A549 (cell line): ENCODE measurements at regions not wholly inside any gene's neighbourhood (a gene's known extent, or its start where the extent isn't known, plus 50 kb on each side); places are given as distances from the start of the nearest gene placed in this dataset.

ENCODE experiments used
- ATAC-seq, 2 experiments: fragments of 200-7000 bp in 1 of 2; fragments of >200 bp in 1 of 2; cut with Nextera tagmentation in 1 of 2; cut with Tn5 transposase in 1 of 2; 3 replicates each; pipeline versions ENCODE4 v1.8.0 to v1.9.1; 2018 to 2020; ENCODE audit warnings: mild to moderate bottlenecking in 1 of 2, moderate library complexity in 1 of 2
- CTCF ChIA-PET: fragments of 300-600 bp; sonication (Branson Sonifier 250); formaldehyde crosslinking; extraction: SDS; loops from one replicate; lab custom pipeline; 2021; ENCODE audit warnings: antibody characterized with exemption, inconsistent platforms; lab: Yijun Ruan, JAX
- POLR2A ChIA-PET: fragments of 350-600 bp; formaldehyde crosslinking; extraction: SDS; loops from one replicate; lab custom pipeline; 2021; ENCODE audit warnings: antibody characterized with exemption, inconsistent platforms; lab: Yijun Ruan, JAX
- DNase-seq, 2 experiments: peaks; one replicate each; pipeline versions ENCODE4 v3.0.0 to v3.0.0-alpha.2; 2011 to 2016; ENCODE audit warnings: low read depth in 1 of 2, low spot score in 1 of 2
- FAIRE-seq: peaks from 2 replicates; lab custom pipeline; 2011; peaks lifted over from hg19 to GRCh38; lab: Jason Lieb, UNC
- H3K27ac ChIP-seq, 2 experiments: fragments of >200 bp; sonication (Bioruptor Twin); formaldehyde crosslinking; 3 replicates each; pipeline ENCODE4 v1.5.1; 2016 to 2017
- H3K4me1 ChIP-seq: fragments of >200 bp; sonication (Bioruptor Twin); formaldehyde crosslinking; 3 replicates; pipeline ENCODE4 v1.6.1; 2016
- H3K4me2 ChIP-seq: fragments of >200 bp; sonication (Bioruptor Twin); formaldehyde crosslinking; 3 replicates; pipeline ENCODE4 v1.6.1; 2016
- H3K4me3 ChIP-seq: fragments of >200 bp; sonication (Bioruptor Twin); formaldehyde crosslinking; 3 replicates; pipeline ENCODE4 v1.5.1; 2016
- H3K9me3 ChIP-seq: fragments of >200 bp; sonication (Bioruptor Twin); formaldehyde crosslinking; 3 replicates; pipeline ENCODE4 v1.6.1; 2016
- BHLHE40 ChIP-seq: IDR thresholded peaks from 2 replicates; pipeline ENCODE4 v1.6.1; 2012; ENCODE audit warnings: low read depth, low read length, inconsistent platforms
- CBX2 ChIP-seq: fragments of 200-600 bp; sonication (generic); IDR thresholded peaks from 2 replicates; pipeline ENCODE4 v1.6.1; 2016; ENCODE audit warnings: low read depth, mild to moderate bottlenecking, borderline replicate concordance
- CBX8 ChIP-seq: fragments of 200-600 bp; sonication (generic); IDR thresholded peaks from 2 replicates; pipeline ENCODE4 v1.6.1; 2016
- EHMT2 ChIP-seq: fragments of 200-600 bp; sonication (generic); IDR thresholded peaks from 2 replicates; pipeline ENCODE4 v1.6.1; 2016; ENCODE audit warnings: antibody characterized with exemption, low read depth, mild to moderate bottlenecking, moderate library complexity
- EP300 ChIP-seq, 2 experiments: fragments of >200 bp; sonication (Bioruptor Twin); formaldehyde crosslinking; IDR thresholded peaks; 2 replicates in 1 of 2; 3 replicates in 1 of 2; pipeline ENCODE4 v1.6.1; 2016 to 2017
- FOSB ChIP-seq: fragments of 250-450 bp; sonication (Bioruptor Pico); IDR thresholded peaks from 2 replicates; pipeline ENCODE4 v1.5.0; 2020; ENCODE audit warnings: mild to moderate bottlenecking, moderate library complexity
- FOXS1 ChIP-seq: fragments of 250-450 bp; sonication (Bioruptor Pico); IDR thresholded peaks from 2 replicates; pipeline ENCODE4 v1.5.0; 2020; ENCODE audit warnings: mild to moderate bottlenecking, moderate library complexity
- GATA3 ChIP-seq: IDR thresholded peaks from 2 replicates; pipeline ENCODE4 v1.6.1; 2012; ENCODE audit warnings: borderline replicate concordance
- HDAC2 ChIP-seq: fragments of 200-600 bp; sonication (generic); IDR thresholded peaks from 2 replicates; pipeline ENCODE4 v1.6.1; 2016
- HMGXB4 ChIP-seq: fragments of 250-450 bp; sonication (Bioruptor Pico); IDR thresholded peaks from 2 replicates; pipeline ENCODE4 v1.5.0; 2021; ENCODE audit warnings: mild to moderate bottlenecking, moderate library complexity, borderline replicate concordance
- HOXB13 ChIP-seq: fragments of 250-450 bp; sonication (Bioruptor Pico); IDR thresholded peaks from 2 replicates; pipeline ENCODE4 v1.5.0; 2020; ENCODE audit warnings: low read depth, mild to moderate bottlenecking, moderate library complexity
- KDM1A ChIP-seq: fragments of 200-600 bp; sonication (generic); IDR thresholded peaks from 2 replicates; pipeline ENCODE4 v1.6.1; 2016; ENCODE audit warnings: low read depth, mild to moderate bottlenecking
- MAX ChIP-seq: IDR thresholded peaks from 2 replicates; pipeline ENCODE4 v1.6.1; 2012
- POLR2AphosphoS2 ChIP-seq: conservative IDR thresholded peaks from 2 replicates; pipeline ENCODE4 v1.6.1; 2012; ENCODE audit warnings: low read length, improper control_type of control experiment, inconsistent platforms
- RAD21 ChIP-seq, 2 experiments: fragments of >200 bp in 1 of 2; sonication (Bioruptor Twin) in 1 of 2; formaldehyde crosslinking in 1 of 2; IDR thresholded peaks in 1 of 2; conservative IDR thresholded peaks in 1 of 2; 2 replicates in 1 of 2; 3 replicates in 1 of 2; pipeline ENCODE4 v1.6.1; 2012 to 2018; ENCODE audit warnings: inconsistent platforms in 1 of 2
- RNF2 ChIP-seq: fragments of 200-600 bp; sonication (generic); IDR thresholded peaks from 2 replicates; pipeline ENCODE4 v1.6.1; 2016; ENCODE audit warnings: low read depth, mild to moderate bottlenecking, antibody characterized with exemption, moderate library complexity, borderline replicate concordance
- SMC3 ChIP-seq: fragments of >200 bp; sonication (Bioruptor Twin); formaldehyde crosslinking; IDR thresholded peaks from 3 replicates; pipeline ENCODE4 v1.6.1; 2018; ENCODE audit warnings: inconsistent platforms
- ZC3H11A ChIP-seq: fragments of 450-650 bp; IDR thresholded peaks from 2 replicates; pipeline ENCODE4 v1.6.1; 2014; ENCODE audit warnings: antibody characterized with exemption, mild to moderate bottlenecking
- ZSCAN20 ChIP-seq: fragments of 250-450 bp; sonication (Bioruptor Pico); IDR thresholded peaks from 2 replicates; pipeline ENCODE4 v1.8.0; 2022; ENCODE audit warnings: mild to moderate bottlenecking, moderate library complexity
- WGBS: methylation state at CpG from one replicate; pipeline ENCODE4 v1.1.6; 2017; ENCODE audit errors: missing lambda C conversion rate; 5-methylcytosine and 5-hydroxymethylcytosine counted together
- TF ChIP-seq, protein P1 (sequence below): fragments of >200 bp; sonication (Bioruptor Twin); formaldehyde crosslinking; IDR thresholded peaks from 3 replicates; pipeline ENCODE4 v1.5.1; 2016

GRCh38 chr13:50531917-50532899 lies 311.3 kb downstream of the DLEU7 start:
- no peak overlapping the region for H3K4me3 ChIP-seq
- TF ChIP-seq EP300 (IDR thresholded peaks at IDR 0.05) (no peak), SMC3 (peak; percentile 74), RAD21 (conservative IDR thresholded peaks at IDR 0.05 in 1 of 2, IDR thresholded peaks at IDR 0.05 in 1 of 2) (peak; percentile 66 to 72), GATA3 (no peak)
- TF ChIP-seq, protein P1, sequence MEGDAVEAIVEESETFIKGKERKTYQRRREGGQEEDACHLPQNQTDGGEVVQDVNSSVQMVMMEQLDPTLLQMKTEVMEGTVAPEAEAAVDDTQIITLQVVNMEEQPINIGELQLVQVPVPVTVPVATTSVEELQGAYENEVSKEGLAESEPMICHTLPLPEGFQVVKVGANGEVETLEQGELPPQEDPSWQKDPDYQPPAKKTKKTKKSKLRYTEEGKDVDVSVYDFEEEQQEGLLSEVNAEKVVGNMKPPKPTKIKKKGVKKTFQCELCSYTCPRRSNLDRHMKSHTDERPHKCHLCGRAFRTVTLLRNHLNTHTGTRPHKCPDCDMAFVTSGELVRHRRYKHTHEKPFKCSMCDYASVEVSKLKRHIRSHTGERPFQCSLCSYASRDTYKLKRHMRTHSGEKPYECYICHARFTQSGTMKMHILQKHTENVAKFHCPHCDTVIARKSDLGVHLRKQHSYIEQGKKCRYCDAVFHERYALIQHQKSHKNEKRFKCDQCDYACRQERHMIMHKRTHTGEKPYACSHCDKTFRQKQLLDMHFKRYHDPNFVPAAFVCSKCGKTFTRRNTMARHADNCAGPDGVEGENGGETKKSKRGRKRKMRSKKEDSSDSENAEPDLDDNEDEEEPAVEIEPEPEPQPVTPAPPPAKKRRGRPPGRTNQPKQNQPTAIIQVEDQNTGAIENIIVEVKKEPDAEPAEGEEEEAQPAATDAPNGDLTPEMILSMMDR, result peak; percentile 57
- TF ChIP-seq, all 56 proteins: peak for 3
- CTCF ChIA-PET, result interaction anchor here (0.8 to 1.0 kb wide), 2 partner anchors 20 to 536 kb away, joined by 3 read pairs; no protein-coding TSS in a partner anchor
- peak in 1 of 2 experiments; percentile 21 for DNase-seq
- Histone ChIP-seq H3K9me3 (peaks cover 8% of the 10 kb centered on the region; the same call in 2 of the 3 replicates), H3K27ac (no peak overlapping the region), H3K4me1 (peaks cover 17% of the 10 kb centered on the region), H3K4me2 (no peak overlapping the region)
- 73% methylated on average over 5 of the region's 5 CpGs for WGBS
- no peak for ATAC-seq
- POLR2A ChIA-PET, result no interaction called here
- FAIRE-seq, result no peak

GRCh38 chr13:50535050-50535449 lies 308.4 kb downstream of the DLEU7 start:
- Histone ChIP-seq H3K4me1 (peaks cover 3% of the 10 kb centered on the region; the same call in 1 of the 3 replicates), H3K9me3 (peaks cover 15% of the 10 kb centered on the region; the same call in 2 of the 3 replicates), H3K4me2 (no peak overlapping the region), H3K27ac (no peak overlapping the region), H3K4me3 (no peak overlapping the region)
- no peak for ATAC-seq
- no peak for DNase-seq
- TF ChIP-seq CBX2 (no peak), KDM1A (no peak), ZSCAN20 (CRISPR knock-in tag) (no peak), FOXS1 (CRISPR knock-in tag) (no peak), HDAC2 (no peak), FOSB (CRISPR knock-in tag) (no peak), BHLHE40 (no peak), MAX (no peak), POLR2AphosphoS2 (no peak), CBX8 (no peak), ZC3H11A (no peak), HOXB13 (CRISPR knock-in tag) (no peak), HMGXB4 (no peak), RNF2 (no peak), EHMT2 (no peak)
- no peak for FAIRE-seq
- ChIA-PET CTCF (no interaction called here), POLR2A (no interaction called here)
